Activated CD4-positive, alpha-beta T cell treated with anti-CD3 and anti-CD28 coated beads, Interleukin-2, amount 50 U/mL, for 24 hours (primary cell): ENCODE measurements at regions not wholly inside any gene's neighbourhood (a gene's known extent, or its start where the extent isn't known, plus 50 kb on each side); places are given as distances from the start of the nearest gene placed in this dataset.
"Not testable (repeated sequence)": the region's sequence is repeated elsewhere in the genome, so short reads cannot be mapped to it uniquely, and the experiment has no call there.

Experiments used
- DNase-seq, 2 donors: peaks; one replicate each; pipeline ENCODE4 v3.0.0-alpha.2; 2020; ENCODE audit warnings: low read depth in 1 of 2, low spot score in 1 of 2

- not testable (repeated sequence) for DNase-seq
These were observed 150.9 kb upstream of the TEX13D start for GRCh38 chrX:124181515-124181914.

GRCh38 chrX:124190440-124190839, 142.0 kb upstream of the TEX13D start:
- DNase-seq: no peak

GRCh38 chrX:124194199-124194598, 138.3 kb upstream of the TEX13D start:
- DNase-seq: no peak

GRCh38 chrX:124194901-124195300, 137.6 kb upstream of the TEX13D start:
- no peak for DNase-seq

GRCh38 chrX:124203311-124203710, 129.1 kb upstream of the TEX13D start:
- DNase-seq: no peak

- no peak for DNase-seq
These were observed 123.8 kb upstream of the TEX13D start for GRCh38 chrX:124208660-124209059.

- DNase-seq: no peak
These were observed 122.5 kb upstream of the TEX13D start for GRCh38 chrX:124209792-124210576.

GRCh38 chrX:124211312-124211942, 121.0 kb upstream of the TEX13D start:
- DNase-seq: no peak

- DNase-seq: peak in 1 of 2 donors; percentile 44
These were observed 119.8 kb upstream of the TEX13D start for GRCh38 chrX:124212622-124213021.

- no peak for DNase-seq
These were observed 116.7 kb upstream of the TEX13D start for GRCh38 chrX:124215786-124216185.

GRCh38 chrX:124216396-124217115, 115.9 kb upstream of the TEX13D start:
- DNase-seq: no peak

GRCh38 chrX:124217304-124218251, 114.9 kb upstream of the TEX13D start:
- DNase-seq: peak in 1 of 2 donors; percentile 45

- DNase-seq: no peak
These were observed 108.9 kb upstream of the TEX13D start for GRCh38 chrX:124223524-124223923.

GRCh38 chrX:124224528-124224927, 107.9 kb upstream of the TEX13D start:
- no peak for DNase-seq

- DNase-seq: no peak
These were observed 106.3 kb upstream of the TEX13D start for GRCh38 chrX:124226129-124226528.

GRCh38 chrX:124228849-124229248, 103.6 kb upstream of the TEX13D start:
- no peak for DNase-seq

- DNase-seq: no peak
These were observed 103.1 kb upstream of the TEX13D start for GRCh38 chrX:124229374-124229773.

GRCh38 chrX:124230655-124231450, 101.6 kb upstream of the TEX13D start:
- no peak for DNase-seq

- DNase-seq: no peak
These were observed 101.1 kb upstream of the TEX13D start for GRCh38 chrX:124231451-124231759.

GRCh38 chrX:124232523-124233201, 99.8 kb upstream of the TEX13D start:
- peak in 1 of 2 donors; percentile 30 for DNase-seq
